ENCODE measurements at regions not wholly inside any gene's neighbourhood (a gene's known extent, or its start where the extent isn't known, plus 50 kb on each side); places are given as distances from the start of the nearest gene placed in this dataset.

DNA sequence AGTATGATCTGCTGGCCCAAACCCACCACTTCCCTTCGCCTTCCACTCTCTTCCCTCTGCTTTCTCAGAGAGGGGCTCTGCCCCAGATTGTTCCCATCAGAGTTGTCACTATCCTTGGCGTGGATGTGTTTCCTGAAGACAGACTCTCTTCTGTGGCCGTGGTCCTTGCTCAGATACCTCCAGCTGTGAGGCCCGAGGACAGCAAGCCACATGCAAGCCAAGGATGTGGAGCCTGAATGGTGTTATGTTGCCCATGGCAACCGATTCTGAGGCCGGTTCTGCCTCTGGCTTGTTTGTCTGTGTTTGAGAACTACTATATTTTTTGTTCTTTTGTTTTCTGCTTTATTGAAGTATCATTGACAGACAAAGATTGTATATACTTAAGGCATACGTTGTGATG is 247.4 kb upstream of the PODXL start:
- TF ChIP-seq, protein P1, sequence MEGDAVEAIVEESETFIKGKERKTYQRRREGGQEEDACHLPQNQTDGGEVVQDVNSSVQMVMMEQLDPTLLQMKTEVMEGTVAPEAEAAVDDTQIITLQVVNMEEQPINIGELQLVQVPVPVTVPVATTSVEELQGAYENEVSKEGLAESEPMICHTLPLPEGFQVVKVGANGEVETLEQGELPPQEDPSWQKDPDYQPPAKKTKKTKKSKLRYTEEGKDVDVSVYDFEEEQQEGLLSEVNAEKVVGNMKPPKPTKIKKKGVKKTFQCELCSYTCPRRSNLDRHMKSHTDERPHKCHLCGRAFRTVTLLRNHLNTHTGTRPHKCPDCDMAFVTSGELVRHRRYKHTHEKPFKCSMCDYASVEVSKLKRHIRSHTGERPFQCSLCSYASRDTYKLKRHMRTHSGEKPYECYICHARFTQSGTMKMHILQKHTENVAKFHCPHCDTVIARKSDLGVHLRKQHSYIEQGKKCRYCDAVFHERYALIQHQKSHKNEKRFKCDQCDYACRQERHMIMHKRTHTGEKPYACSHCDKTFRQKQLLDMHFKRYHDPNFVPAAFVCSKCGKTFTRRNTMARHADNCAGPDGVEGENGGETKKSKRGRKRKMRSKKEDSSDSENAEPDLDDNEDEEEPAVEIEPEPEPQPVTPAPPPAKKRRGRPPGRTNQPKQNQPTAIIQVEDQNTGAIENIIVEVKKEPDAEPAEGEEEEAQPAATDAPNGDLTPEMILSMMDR (IDR thresholded peaks at IDR 0.05): no peak
- no peak for TF ChIP-seq EP300 (IDR thresholded peaks at IDR 0.05)
